T-cell (primary cell): ENCODE measurements at regions not wholly inside any gene's neighbourhood (a gene's known extent, or its start where the extent isn't known, plus 50 kb on each side); places are given as distances from the start of the nearest gene placed in this dataset.

Source experiments
- ATAC-seq, 4 experiments: fragments of 200-7000 bp in 3 of 4; fragments of 150-1000 bp in 1 of 4; cut with Tn5 transposase; replicated peaks in 1 of 4; 1 replicate in 3 of 4; 2 replicates in 1 of 4; pipeline ENCODE4 v1.10.0; 2021; ENCODE audit warnings: moderate library complexity in 3 of 4, mild to moderate bottlenecking in 2 of 4, moderate number of reproducible peaks in 1 of 4
- CTCF ChIA-PET, 2 donors: fragments of 300-600 bp; sonication (Branson Sonifier 250); formaldehyde crosslinking; loops; one replicate each; lab custom pipeline; 2022; ENCODE audit warnings: antibody characterized with exemption in 2 of 2; lab: Charles Lee
- POLR2A ChIA-PET, 2 donors: fragments of 300-600 bp; sonication (Branson Sonifier 250); formaldehyde crosslinking; loops; one replicate each; lab custom pipeline; 2022; ENCODE audit warnings: antibody characterized with exemption in 2 of 2; lab: Charles Lee
- DNase-seq, 35 experiments: peaks; one replicate each; pipeline versions ENCODE4 v3.0.0 to v3.0.0-alpha.2; 2013 to 2023
- H3K27ac ChIP-seq: one replicate; pipeline ENCODE4 v1.5.1; 2013; ENCODE audit warnings: low read length
- H3K27me3 ChIP-seq, 2 experiments: replicated peaks in 1 of 2; 1 replicate in 1 of 2; 2 replicates in 1 of 2; pipeline versions ENCODE4 v1.6.1 to v1.7.0; 2013; ENCODE audit warnings: low read length in 1 of 2, mixed read lengths in 1 of 2; ENCODE audit not compliant: control insufficient read depth in 2 of 2, insufficient read depth in 2 of 2; ENCODE audit errors: extremely low read depth in 1 of 2
- H3K36me3 ChIP-seq, 2 donors: 1 replicate in 1 of 2; 2 replicates in 1 of 2; pipeline versions ENCODE4 v1.6.1 to v1.7.0; 2013; ENCODE audit warnings: low read length in 1 of 2; ENCODE audit not compliant: control insufficient read depth in 2 of 2, insufficient read depth in 1 of 2; ENCODE audit errors: extremely low read depth in 1 of 2
- H3K4me1 ChIP-seq, 2 experiments: 1 replicate in 1 of 2; 2 replicates in 1 of 2; pipeline versions ENCODE4 v1.6.1 to v1.7.0; 2013; ENCODE audit warnings: low read length in 2 of 2, mixed read lengths in 1 of 2; ENCODE audit not compliant: insufficient read depth in 2 of 2, control insufficient read depth in 1 of 2; ENCODE audit errors: extremely low read depth in 1 of 2
- H3K4me3 ChIP-seq, 2 donors: 1 replicate in 1 of 2; 2 replicates in 1 of 2; pipeline versions ENCODE4 v1.5.1 to v1.7.0; 2013; ENCODE audit warnings: mild to moderate bottlenecking in 2 of 2, low read length in 1 of 2, moderate library complexity in 1 of 2; ENCODE audit not compliant: control insufficient read depth in 1 of 2; ENCODE audit errors: extremely low read depth in 1 of 2
- H3K9me3 ChIP-seq: 2 replicates; pipeline ENCODE4 v1.7.0; 2013
- H3K27ac Mint-ChIP-seq, 2 donors: one replicate each; pipeline ENCODE4 v1.8.0; 2020 to 2021; ENCODE audit warnings: mild to moderate bottlenecking in 2 of 2, mixed read lengths in 2 of 2
- H3K27me3 Mint-ChIP-seq, 2 donors: one replicate each; pipeline ENCODE4 v1.8.0; 2021 to 2022; ENCODE audit warnings: mixed read lengths in 2 of 2
- H3K36me3 Mint-ChIP-seq: one replicate; pipeline ENCODE4 v1.8.0; 2021; ENCODE audit warnings: mixed read lengths
- H3K4me1 Mint-ChIP-seq, 3 donors: one replicate each; pipeline ENCODE4 v1.8.0; 2020 to 2022; ENCODE audit warnings: mixed read lengths in 3 of 3, mild to moderate bottlenecking in 1 of 3
- H3K4me3 Mint-ChIP-seq, 3 donors: one replicate each; pipeline ENCODE4 v1.8.0; 2020 to 2022; ENCODE audit warnings: mild to moderate bottlenecking in 3 of 3, mixed read lengths in 3 of 3, moderate library complexity in 3 of 3
- H3K9me3 Mint-ChIP-seq, 3 donors: one replicate each; pipeline ENCODE4 v1.8.0; 2020 to 2022; ENCODE audit warnings: mixed read lengths in 3 of 3
- WGBS: methylation state at CpG from one replicate; pipeline ENCODE4 v1.1.5; 2013; ENCODE audit warnings: missing lambda C conversion rate; ENCODE audit not compliant: insufficient coverage; 5-methylcytosine and 5-hydroxymethylcytosine counted together

DNA sequence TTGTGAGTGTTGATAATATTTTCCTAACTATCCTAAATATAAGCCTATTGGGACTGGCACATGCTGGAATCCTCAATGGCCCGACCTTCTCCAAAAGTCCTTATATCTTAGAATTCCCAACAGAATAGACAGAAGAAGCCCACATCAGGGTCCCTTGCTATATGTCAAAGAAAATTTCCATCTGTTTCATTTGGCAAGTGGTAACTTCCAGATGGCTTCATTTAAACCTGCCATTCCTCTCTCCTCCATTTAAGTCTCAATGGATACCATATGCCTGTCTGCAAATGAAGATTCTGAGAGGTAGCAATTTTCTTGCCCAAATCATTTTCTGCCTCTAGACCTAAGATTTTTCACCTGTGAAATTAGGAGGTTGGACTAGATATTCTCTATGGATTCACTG, 73.1 kb upstream of the KCNA4 start:
- POLR2A ChIA-PET, result no interaction called here
- no peaks in the 10 kb centered on the region for H3K4me1 Mint-ChIP-seq
- Histone ChIP-seq H3K27me3 (no peaks in the 10 kb centered on the region), H3K27ac (no peak overlapping the region), H3K9me3 (no peaks in the 10 kb centered on the region), H3K36me3 (no peaks in the 10 kb centered on the region), H3K4me3 (no peak overlapping the region), H3K4me1 (no peaks in the 10 kb centered on the region)
- H3K4me3 Mint-ChIP-seq, result no peak overlapping the region
- H3K36me3 Mint-ChIP-seq, result no peaks in the 10 kb centered on the region
- peaks cover 4 to 6% (median 4%) of the 10 kb centered on the region in 3 donors for H3K9me3 Mint-ChIP-seq
- ATAC-seq, result no peak
- no peaks in the 10 kb centered on the region for H3K27me3 Mint-ChIP-seq
- no peak overlapping the region for H3K27ac Mint-ChIP-seq
- WGBS, result 80% methylated on average over 1 of the region's 1 CpG
- DNase-seq, result no peak
- CTCF ChIA-PET, result no interaction called here

DNA sequence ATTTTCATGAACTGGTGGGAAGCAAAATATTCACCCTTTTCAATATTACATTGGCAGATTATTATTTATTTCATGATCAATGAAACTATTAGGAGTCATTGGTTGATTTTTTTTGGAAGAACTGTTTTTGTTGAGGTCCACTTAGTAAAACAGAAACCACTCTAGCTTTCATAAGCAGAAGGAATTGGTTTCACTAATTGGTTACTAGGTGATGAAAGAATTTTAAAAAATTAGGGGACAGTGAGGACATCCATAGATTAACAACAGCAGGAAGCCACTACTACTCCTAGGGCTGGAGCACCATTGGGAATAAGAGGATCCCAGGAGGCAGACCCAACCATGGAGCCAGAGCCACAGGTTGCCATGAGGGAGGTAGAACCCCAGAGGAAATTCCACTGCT, 74.4 kb upstream of the KCNA4 start:
- Histone ChIP-seq H3K27ac (no peak overlapping the region), H3K27me3 (no peaks in the 10 kb centered on the region), H3K9me3 (no peaks in the 10 kb centered on the region), H3K36me3 (no peaks in the 10 kb centered on the region), H3K4me3 (no peak overlapping the region), H3K4me1 (no peaks in the 10 kb centered on the region)
- Mint-ChIP-seq H3K4me1 (no peaks in the 10 kb centered on the region), H3K27ac (no peak overlapping the region), H3K36me3 (no peaks in the 10 kb centered on the region), H3K9me3 (peaks cover 0 to 6% (median 4%) of the 10 kb centered on the region in 3 donors), H3K27me3 (no peaks in the 10 kb centered on the region), H3K4me3 (no peak overlapping the region)
- ATAC-seq, result no peak
- POLR2A ChIA-PET, result no interaction called here
- CTCF ChIA-PET, result no interaction called here
- DNase-seq, result no peak

DNA sequence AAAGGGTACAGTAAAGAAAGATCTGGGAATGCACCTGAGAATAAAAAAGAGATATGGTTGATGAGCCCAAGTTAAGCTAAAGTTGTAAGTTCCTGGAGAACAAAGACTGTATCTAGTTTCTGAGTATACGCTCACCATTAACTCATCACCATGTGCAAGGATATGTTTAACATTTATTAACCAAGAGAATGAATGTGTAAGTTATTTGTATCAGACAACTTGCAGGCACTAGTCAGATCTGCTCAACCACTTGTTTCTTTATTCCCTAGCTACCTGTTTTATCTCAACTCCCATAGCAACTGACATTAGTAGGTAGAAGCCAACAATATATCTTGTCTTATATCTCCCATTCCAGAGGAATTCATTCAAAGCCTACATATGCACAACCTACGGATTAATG, 74.9 kb upstream of the KCNA4 start:
- H3K4me3 Mint-ChIP-seq, result no peak overlapping the region
- no peak overlapping the region for H3K4me3 ChIP-seq
- no peaks in the 10 kb centered on the region for H3K9me3 ChIP-seq
- CTCF ChIA-PET, result no interaction called here
- no peaks in the 10 kb centered on the region for H3K36me3 Mint-ChIP-seq
- DNase-seq (no peak), ATAC-seq (no peak)
- no peaks in the 10 kb centered on the region for H3K4me1 Mint-ChIP-seq
- no CpG with 5 or more reads among the region's 2 CpGs for WGBS
- H3K27me3 Mint-ChIP-seq, result no peaks in the 10 kb centered on the region
- no peaks in the 10 kb centered on the region for H3K36me3 ChIP-seq
- no peaks in the 10 kb centered on the region for H3K27me3 ChIP-seq
- POLR2A ChIA-PET, result no interaction called here
- H3K9me3 Mint-ChIP-seq, result peaks cover 0 to 6% (median 4%) of the 10 kb centered on the region in 3 donors
- H3K4me1 ChIP-seq, result no peaks in the 10 kb centered on the region
- no peak overlapping the region for H3K27ac ChIP-seq
- H3K27ac Mint-ChIP-seq, result no peak overlapping the region

DNA sequence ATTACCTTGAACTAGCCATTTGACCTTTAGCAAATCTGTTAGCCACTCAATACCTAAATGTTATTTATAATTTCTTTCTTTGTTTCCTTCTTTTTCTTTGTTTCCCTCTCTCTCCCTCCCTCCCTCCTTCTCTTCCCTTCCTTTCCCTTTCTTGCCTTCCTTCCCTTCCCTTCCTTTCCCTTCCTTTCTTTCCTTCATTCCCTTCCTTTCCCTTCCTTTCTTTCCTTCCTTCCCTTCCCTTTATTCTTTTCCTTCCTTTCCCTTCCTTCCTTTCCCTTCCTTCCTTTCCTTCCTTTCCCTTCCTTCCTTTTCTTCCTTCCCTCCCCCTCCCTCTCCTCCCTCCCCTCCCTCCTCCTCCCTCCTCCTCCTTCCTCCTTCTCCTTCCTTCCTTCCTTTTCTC, 75.7 kb upstream of the KCNA4 start:
- ATAC-seq (no peak), DNase-seq (no peak)
- Histone ChIP-seq H3K27me3 (no peaks in the 10 kb centered on the region), H3K27ac (no peak overlapping the region), H3K9me3 (no peaks in the 10 kb centered on the region), H3K4me3 (no peak overlapping the region), H3K4me1 (no peaks in the 10 kb centered on the region), H3K36me3 (no peaks in the 10 kb centered on the region)
- Mint-ChIP-seq H3K4me3 (no peak overlapping the region), H3K27ac (no peak overlapping the region), H3K36me3 (no peaks in the 10 kb centered on the region), H3K27me3 (no peaks in the 10 kb centered on the region), H3K4me1 (no peaks in the 10 kb centered on the region), H3K9me3 (peaks cover 0 to 6% (median 4%) of the 10 kb centered on the region in 3 donors)
- ChIA-PET POLR2A (no interaction called here), CTCF (interaction anchor here in 1 of 2 donors (0.6 kb wide), 1 partner anchor 1439 kb away, joined by 6 read pairs; no protein-coding TSS in a partner anchor)

DNA sequence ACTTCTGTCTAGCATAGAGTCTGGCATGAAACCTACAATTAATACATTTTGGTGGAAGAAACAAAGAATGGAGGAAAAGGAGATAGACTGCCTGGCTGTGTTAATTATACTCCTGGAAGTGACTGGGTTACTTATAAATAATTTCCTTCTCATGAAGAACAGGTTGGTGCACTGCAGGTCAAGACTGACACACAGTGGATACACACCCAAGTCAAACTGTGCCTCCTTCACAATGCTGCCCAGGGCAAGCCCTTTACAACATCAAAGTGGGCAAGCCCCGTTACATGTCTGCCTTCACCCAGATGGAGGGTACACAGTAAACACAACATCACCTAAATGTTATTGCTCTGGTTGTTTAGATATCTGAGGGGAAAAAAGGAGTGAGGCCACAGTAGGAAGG, 83.7 kb upstream of the KCNA4 start:
- no CpG with 5 or more reads among the region's 1 CpG for WGBS
- DNase-seq (no peak), ATAC-seq (no peak)
- Histone ChIP-seq H3K4me1 (no peaks in the 10 kb centered on the region), H3K27me3 (no peaks in the 10 kb centered on the region), H3K27ac (no peak overlapping the region), H3K9me3 (no peaks in the 10 kb centered on the region), H3K36me3 (no peaks in the 10 kb centered on the region), H3K4me3 (no peak overlapping the region)
- Mint-ChIP-seq H3K4me3 (no peak overlapping the region), H3K9me3 (peaks cover 9 to 16% (median 15%) of the 10 kb centered on the region in 3 donors), H3K27ac (no peak overlapping the region), H3K4me1 (no peaks in the 10 kb centered on the region), H3K36me3 (no peaks in the 10 kb centered on the region), H3K27me3 (peaks cover 3 to 11% of the 10 kb centered on the region in 2 donors)
- CTCF ChIA-PET, result no interaction called here
- POLR2A ChIA-PET, result no interaction called here

DNA sequence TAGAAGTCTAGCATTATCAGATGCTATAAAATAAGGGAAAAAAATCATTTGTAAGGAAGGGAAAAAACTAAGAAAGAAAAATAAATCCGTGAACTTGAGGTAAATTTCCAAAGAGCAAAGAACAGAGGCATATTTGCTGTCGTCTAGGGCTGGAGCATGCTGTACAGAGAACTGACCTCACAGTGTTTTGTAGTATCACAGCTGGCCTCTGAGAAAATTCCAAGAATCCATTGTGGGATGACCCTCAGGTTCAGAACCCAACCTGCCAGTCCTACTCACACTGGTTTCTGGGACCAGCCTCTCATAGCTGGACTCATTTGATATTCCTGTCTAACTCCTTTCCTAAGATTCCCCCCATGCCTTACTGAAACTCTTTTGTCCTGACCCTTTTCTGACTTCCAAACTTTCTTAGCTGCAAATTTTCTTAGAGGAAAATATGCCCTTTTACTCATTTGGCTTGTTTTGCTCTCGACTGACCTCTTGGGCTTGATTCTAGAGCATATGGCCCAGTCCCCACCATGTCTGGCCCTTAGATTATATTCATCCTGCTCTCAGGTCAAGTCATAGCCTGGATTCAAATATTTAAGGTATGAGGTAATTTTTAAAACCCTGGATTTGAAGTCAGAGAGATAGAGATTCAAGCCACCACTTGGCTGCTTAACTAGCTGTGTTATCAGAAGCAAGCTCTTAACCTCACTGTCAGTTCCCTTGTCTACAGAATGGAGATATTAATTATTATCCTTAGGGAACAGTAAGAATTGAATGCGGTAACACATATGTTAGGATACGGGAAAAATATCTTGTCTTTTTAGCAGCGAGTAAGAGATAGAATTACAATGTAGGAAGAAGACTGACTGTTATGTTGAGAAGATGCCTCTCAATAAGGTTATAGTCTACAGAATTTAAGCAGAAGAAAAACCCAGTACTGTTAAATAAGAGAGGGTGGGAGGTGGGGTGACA, 89.7 kb upstream of the KCNA4 start:
- POLR2A ChIA-PET, result no interaction called here
- no peak overlapping the region for H3K4me3 ChIP-seq
- H3K4me1 ChIP-seq, result no peaks in the 10 kb centered on the region
- CTCF ChIA-PET, result no interaction called here
- Mint-ChIP-seq H3K27ac (no peak overlapping the region), H3K27me3 (no peaks in the 10 kb centered on the region), H3K9me3 (peaks cover 3 to 6% (median 5%) of the 10 kb centered on the region in 3 donors), H3K4me3 (no peak overlapping the region), H3K36me3 (no peaks in the 10 kb centered on the region), H3K4me1 (no peaks in the 10 kb centered on the region)
- ATAC-seq, result no peak
- 52% methylated on average over 2 of the region's 6 CpGs for WGBS
- no peak overlapping the region for H3K27ac ChIP-seq
- H3K36me3 ChIP-seq, result no peaks in the 10 kb centered on the region
- H3K27me3 ChIP-seq, result no peaks in the 10 kb centered on the region
- no peaks in the 10 kb centered on the region for H3K9me3 ChIP-seq
- DNase-seq, result no peak
